A673 (cell line): ENCODE measurements at regions not wholly inside any gene's neighbourhood (a gene's known extent, or its start where the extent isn't known, plus 50 kb on each side); places are given as distances from the start of the nearest gene placed in this dataset.

Source experiments
- BruUV-seq: library from RNA; stranded (reverse); fragments of 400-500 nt; replicated peaks from 2 replicates; lab custom pipeline; 2021; lab: Mats Ljungman, UMichigan
- CTCF ChIA-PET: fragments of 300-600 bp; sonication (Branson Sonifier 250); formaldehyde crosslinking; loops from one replicate; lab custom pipeline; 2022; ENCODE audit warnings: antibody characterized with exemption; lab: Charles Lee
- POLR2A ChIA-PET: fragments of 300-600 bp; sonication (Branson Sonifier 250); formaldehyde crosslinking; loops from one replicate; lab custom pipeline; 2022; ENCODE audit warnings: antibody characterized with exemption; ENCODE audit not compliant: low non-redundant PET; lab: Charles Lee
- DNase-seq: peaks from one replicate; pipeline ENCODE4 v3.0.0-alpha.2; 2015; ENCODE audit warnings: low spot score
- H3K27ac ChIP-seq: fragments of 200-600 bp; sonication (generic); 2 replicates; pipeline ENCODE4 v1.5.1; 2016; ENCODE audit warnings: mixed run types, low read depth, mild to moderate bottlenecking, mixed read lengths, antibody characterized with exemption, low read length; ENCODE audit not compliant: poor library complexity, severe bottlenecking
- H3K27me3 ChIP-seq: fragments of 200-600 bp; sonication (generic); replicated peaks from 2 replicates; pipeline ENCODE4 v1.6.1; 2017; ENCODE audit warnings: mixed run types, low read depth, mild to moderate bottlenecking, mixed read lengths, antibody characterized with exemption, low read length; ENCODE audit not compliant: insufficient read depth, poor library complexity
- H3K36me3 ChIP-seq: fragments of 200-600 bp; sonication (generic); 2 replicates; pipeline ENCODE4 v1.6.1; 2016; ENCODE audit warnings: mixed run types, mild to moderate bottlenecking, mixed read lengths, antibody characterized with exemption, low read length; ENCODE audit not compliant: insufficient read depth, poor library complexity, severe bottlenecking
- H3K4me1 ChIP-seq: fragments of 200-600 bp; sonication (generic); 2 replicates; pipeline ENCODE4 v1.6.1; 2017; ENCODE audit warnings: mixed run types, mild to moderate bottlenecking, mixed read lengths, antibody characterized with exemption, low read length; ENCODE audit not compliant: insufficient read depth, poor library complexity, severe bottlenecking
- H3K4me3 ChIP-seq: fragments of 200-600 bp; sonication (generic); 2 replicates; pipeline ENCODE4 v1.5.1; 2016; ENCODE audit warnings: low read depth, mixed run types, mild to moderate bottlenecking, mixed read lengths, low read length; ENCODE audit not compliant: poor library complexity, severe bottlenecking
- H3K9me3 ChIP-seq: fragments of 200-600 bp; sonication (generic); 2 replicates; pipeline ENCODE4 v1.6.1; 2016; ENCODE audit warnings: mixed run types, low read depth, mild to moderate bottlenecking, mixed read lengths, antibody characterized with exemption, low read length; ENCODE audit not compliant: poor library complexity, severe bottlenecking
- EZH2 ChIP-seq: fragments of 200-600 bp; sonication (generic); IDR thresholded peaks from 2 replicates; pipeline ENCODE4 v1.6.1; 2017; ENCODE audit warnings: borderline replicate concordance, low read depth, mild to moderate bottlenecking, mixed read lengths, antibody characterized with exemption, low read length; ENCODE audit not compliant: poor library complexity, severe bottlenecking
- intact Hi-C: fragments of 100-400 bp; cut with micrococcal nuclease; formaldehyde crosslinking; loops from one replicate; pipeline ENCODE4 v1.10.0; 2022; ENCODE audit not compliant: unreplicated experiment
- TF ChIP-seq, protein P1 (sequence below): fragments of 300-800, 200-600 bp; sonication (generic); conservative IDR thresholded peaks from 2 replicates; pipeline ENCODE4 v1.5.1; 2017; ENCODE audit warnings: low read depth, mild to moderate bottlenecking, antibody characterized with exemption, low read length, moderate library complexity, mixed read lengths

DNA sequence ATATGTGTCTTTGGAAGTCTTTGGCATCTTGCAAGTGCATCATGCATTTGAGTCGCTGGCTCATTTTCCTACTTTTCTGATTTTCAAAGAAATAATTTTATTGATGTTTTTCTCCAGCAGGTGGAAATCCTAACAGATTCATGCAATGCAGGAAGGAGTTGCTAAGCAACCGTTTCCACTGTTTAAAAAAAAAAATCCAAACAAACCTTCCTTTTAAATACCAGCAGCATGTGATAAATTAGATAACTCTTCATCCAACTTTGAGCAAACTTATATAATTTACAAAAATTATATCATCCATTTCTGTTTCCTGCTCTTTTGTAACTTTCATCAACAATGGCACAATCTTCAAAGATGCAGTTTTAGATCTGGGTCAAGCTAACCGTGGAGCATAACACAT lies 364.1 kb downstream of the MFSD1 start:
- Histone ChIP-seq H3K36me3 (no peaks in the 10 kb centered on the region), H3K27me3 (no peaks in the 10 kb centered on the region), H3K4me1 (no peaks in the 10 kb centered on the region), H3K9me3 (no peaks in the 10 kb centered on the region), H3K4me3 (no peak overlapping the region), H3K27ac (no peak overlapping the region)
- POLR2A ChIA-PET: no interaction called here
- intact Hi-C loops: no loop called here
- DNase-seq: no peak
- BruUV-seq: no TSS peak
- CTCF ChIA-PET: no interaction called here
- no peak for TF ChIP-seq EZH2
- TF ChIP-seq, protein P1, sequence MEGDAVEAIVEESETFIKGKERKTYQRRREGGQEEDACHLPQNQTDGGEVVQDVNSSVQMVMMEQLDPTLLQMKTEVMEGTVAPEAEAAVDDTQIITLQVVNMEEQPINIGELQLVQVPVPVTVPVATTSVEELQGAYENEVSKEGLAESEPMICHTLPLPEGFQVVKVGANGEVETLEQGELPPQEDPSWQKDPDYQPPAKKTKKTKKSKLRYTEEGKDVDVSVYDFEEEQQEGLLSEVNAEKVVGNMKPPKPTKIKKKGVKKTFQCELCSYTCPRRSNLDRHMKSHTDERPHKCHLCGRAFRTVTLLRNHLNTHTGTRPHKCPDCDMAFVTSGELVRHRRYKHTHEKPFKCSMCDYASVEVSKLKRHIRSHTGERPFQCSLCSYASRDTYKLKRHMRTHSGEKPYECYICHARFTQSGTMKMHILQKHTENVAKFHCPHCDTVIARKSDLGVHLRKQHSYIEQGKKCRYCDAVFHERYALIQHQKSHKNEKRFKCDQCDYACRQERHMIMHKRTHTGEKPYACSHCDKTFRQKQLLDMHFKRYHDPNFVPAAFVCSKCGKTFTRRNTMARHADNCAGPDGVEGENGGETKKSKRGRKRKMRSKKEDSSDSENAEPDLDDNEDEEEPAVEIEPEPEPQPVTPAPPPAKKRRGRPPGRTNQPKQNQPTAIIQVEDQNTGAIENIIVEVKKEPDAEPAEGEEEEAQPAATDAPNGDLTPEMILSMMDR: no peak

- Histone ChIP-seq H3K9me3 (no peaks in the 10 kb centered on the region), H3K27me3 (no peaks in the 10 kb centered on the region), H3K36me3 (no peaks in the 10 kb centered on the region), H3K4me1 (no peaks in the 10 kb centered on the region), H3K4me3 (no peak overlapping the region), H3K27ac (no peak overlapping the region)
- intact Hi-C loops: no loop called here
- CTCF ChIA-PET: no interaction called here
- POLR2A ChIA-PET: interaction anchor here (0.6 kb wide), 1 partner anchor 564 kb away, joined by 3 read pairs; no protein-coding TSS in a partner anchor
- no TSS peak for BruUV-seq
- DNase-seq: no peak
- TF ChIP-seq EZH2: no peak
- TF ChIP-seq, protein P1: no peak
Observed at GRCh38 chr3:159166899-159167586, 365.2 kb downstream of the MFSD1 start.

- Histone ChIP-seq H3K9me3 (no peaks in the 10 kb centered on the region), H3K4me1 (no peaks in the 10 kb centered on the region), H3K27me3 (no peaks in the 10 kb centered on the region), H3K36me3 (no peaks in the 10 kb centered on the region), H3K27ac (no peak overlapping the region), H3K4me3 (no peak overlapping the region)
- ChIA-PET CTCF (no interaction called here), POLR2A (no interaction called here)
- no peak for DNase-seq
- no TSS peak for BruUV-seq
- intact Hi-C loops: no loop called here
- TF ChIP-seq, protein P1: no peak
- TF ChIP-seq EZH2: no peak
Observed at GRCh38 chr3:159168788-159169187, 366.9 kb downstream of the MFSD1 start.
